Fibroblast of peridontal ligament (primary cell): ENCODE measurements at regions not wholly inside any gene's neighbourhood (a gene's known extent, or its start where the extent isn't known, plus 50 kb on each side); places are given as distances from the start of the nearest gene placed in this dataset.

Experiments
- DNase-seq: peaks from one replicate; pipeline ENCODE4 v3.0.0-alpha.2; 2010; ENCODE audit errors: extremely low read depth

DNA sequence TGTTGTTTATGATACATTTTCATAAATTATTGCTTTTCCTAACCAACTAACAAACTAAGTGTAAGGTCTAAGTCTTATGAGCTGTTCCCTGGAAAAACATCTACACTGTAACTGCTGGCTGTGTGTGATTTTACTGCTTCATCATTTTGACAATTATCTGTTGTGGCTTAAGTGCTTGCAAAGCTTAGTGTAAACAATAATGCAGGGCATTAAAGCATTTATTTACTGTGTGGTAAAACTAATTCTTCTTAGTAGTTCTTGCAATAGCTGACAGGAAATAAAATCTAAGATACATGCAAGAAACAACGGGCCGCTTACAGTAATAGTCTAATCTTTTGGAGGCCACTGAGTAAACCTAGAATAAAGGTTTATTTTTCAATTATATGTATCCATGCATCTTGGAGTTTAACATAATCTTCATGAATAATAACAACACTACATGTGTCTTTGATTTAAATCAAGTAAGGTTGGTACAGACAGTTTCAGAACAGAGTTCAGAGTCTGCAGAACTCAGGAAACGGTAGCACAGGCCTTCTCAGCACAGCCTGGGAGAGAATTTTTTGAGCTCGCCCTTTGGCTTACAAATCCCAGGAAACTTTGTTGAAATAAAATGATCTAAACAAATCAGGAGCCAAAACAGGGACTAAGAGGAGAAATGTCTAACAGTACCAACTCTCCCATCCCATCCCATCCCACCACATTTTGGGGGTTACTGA, 473.1 kb downstream of the NR2F1-AS1 start:
- peak; percentile 16 for DNase-seq

DNA sequence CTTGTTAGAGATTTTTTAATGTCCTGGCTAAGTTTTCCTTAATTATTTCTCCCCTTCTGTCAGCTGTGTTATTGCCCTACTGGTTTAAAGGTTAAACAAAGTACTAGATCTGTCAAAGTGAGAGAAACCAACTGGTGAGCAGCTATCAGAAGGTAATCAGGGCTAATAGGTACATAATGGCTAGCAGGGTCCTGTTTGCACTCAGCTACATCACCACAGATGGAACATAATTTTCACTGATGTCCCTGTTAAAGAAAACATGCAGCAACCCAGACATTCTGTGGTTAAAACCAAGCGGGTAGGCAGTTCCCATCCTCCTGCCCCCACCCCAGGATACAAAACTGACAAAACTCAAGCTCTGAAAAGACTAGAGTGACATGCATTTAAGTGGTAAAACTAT, 473.9 kb downstream of the NR2F1-AS1 start:
- no peak for DNase-seq

DNA sequence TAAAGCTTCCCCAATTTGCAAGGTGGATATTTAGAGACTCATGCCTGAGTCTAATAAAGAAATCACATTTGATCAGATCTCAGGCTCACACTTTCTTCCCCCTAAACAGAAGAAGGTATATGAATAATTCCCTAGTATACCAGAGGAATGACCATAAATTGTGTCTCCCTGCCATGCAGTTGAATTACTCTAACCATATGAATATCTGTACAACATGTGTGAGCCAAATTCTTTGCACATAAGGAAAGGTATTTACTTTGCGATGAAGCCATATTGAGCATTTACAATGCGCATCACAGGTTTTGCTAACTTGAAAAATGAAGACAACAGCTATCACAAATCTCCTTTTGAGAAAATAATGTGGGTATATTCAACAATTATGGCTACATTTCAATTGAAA, 479.4 kb downstream of the NR2F1-AS1 start:
- no peak for DNase-seq

DNA sequence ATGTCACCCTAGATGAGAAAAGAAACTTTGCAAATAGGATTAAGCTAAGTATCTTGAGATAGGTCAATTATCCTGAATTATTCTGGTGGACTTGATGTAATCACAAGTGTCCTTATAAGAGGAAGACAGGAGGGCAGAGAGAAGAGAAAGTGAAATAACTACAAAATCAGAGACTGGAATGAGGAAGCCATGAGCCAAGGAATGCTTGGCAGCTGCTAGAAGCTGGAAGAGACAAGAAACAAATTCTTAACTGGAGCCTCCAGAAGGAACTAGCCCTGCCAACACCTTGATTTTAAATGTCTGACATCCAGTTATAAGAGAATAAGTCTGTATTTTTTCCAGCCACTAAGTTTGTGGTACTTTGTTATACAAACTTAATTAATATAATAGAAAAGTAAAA, 480.0 kb downstream of the NR2F1-AS1 start:
- DNase-seq = peak; percentile 34

DNA sequence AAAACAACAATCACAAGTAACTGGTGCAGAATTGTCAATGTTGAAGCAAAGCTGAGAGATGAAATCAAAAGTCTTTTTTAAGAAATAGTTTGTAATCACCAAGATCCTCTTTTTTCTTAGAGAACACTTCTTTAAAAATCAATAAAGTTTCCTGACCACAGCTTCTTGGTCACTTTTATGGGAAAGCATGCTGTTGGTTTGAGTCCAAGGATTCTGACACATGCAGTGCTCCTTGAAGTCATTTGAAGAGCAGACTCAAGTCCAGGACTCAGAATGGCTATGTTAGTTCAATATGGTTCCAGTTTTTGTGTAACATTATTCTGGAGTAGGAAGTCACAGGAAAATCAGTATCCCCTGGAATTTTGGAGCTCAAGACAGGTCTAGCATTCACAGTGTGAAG, 480.6 kb downstream of the NR2F1-AS1 start:
- DNase-seq = peak; percentile 69

DNA sequence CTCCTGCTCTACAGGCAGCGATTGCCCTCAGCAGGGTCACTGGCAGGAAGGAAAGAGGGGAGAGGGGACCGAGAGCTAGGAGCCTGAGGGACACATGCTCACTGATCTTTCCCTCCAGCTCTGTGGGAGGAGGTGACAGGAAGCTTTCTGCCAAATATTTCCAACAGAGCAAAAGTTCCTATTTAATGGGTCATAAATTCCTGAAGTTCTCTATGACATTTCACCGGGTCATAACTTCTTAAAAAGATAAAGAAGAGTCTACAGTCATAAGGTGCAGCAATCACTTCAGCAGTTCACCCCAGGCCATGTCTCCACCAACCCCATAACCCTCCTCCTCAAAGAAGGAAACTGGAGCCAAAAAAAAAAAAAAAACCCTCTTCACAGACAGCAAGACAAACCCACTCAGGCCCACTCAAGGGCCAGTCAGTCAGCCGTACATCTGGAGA, 481.1 kb downstream of the NR2F1-AS1 start:
- DNase-seq = no peak

DNA sequence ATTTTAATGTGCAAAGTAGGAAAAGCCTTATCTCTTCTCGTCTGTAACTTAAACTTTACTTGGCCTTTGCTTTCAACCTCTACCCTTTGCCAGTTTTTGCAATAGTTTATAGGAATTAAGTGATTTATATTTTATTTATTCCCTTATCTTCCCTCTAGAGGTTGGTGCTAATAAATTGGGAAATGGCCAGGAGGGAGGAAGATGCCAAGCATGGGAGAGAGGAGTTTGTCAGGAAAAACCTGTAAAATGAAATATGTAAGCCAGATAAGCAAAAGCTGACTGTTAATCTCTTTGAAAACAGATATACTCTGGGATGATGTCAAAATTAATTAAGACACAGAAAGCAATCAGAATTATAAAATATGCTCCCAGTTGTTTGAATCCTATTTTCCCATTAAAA, 484.5 kb downstream of the NR2F1-AS1 start:
- no peak for DNase-seq

DNA sequence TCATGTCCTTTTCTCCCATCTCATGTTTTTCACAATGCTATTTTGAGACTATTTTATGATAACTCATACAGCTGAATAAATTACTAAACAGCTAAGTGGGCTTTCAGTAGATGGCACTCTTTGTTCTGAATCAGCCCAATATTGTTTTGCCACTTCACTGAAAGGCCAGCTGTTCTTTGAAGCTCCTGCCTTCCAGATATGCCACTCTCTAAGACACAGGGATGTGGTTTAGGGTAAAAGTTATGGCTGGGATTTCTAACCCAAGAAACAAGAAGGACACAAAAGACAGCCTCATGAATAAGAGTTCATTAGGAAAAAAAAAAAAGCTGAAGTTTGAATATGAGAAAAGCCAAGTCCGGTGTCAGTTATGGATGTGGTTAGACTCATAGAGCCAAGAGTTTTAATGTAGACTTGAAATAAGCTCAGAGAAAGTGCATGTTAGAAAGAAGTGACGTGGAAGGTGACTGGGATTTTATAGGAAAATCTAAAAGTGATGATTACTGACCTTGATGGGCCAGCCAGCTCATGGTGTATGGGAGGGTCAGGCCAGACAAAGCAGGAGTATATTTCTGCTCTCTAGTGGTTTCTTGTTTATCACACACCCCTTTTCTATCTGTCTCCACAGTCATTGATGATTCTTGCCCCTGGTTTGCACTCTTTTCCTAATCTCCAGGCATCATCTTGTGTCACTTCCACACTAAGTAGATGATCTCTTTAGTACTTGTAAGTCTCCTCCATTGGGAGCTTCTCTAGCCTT, 488.5 kb downstream of the NR2F1-AS1 start:
- peak; percentile 73 for DNase-seq

DNA sequence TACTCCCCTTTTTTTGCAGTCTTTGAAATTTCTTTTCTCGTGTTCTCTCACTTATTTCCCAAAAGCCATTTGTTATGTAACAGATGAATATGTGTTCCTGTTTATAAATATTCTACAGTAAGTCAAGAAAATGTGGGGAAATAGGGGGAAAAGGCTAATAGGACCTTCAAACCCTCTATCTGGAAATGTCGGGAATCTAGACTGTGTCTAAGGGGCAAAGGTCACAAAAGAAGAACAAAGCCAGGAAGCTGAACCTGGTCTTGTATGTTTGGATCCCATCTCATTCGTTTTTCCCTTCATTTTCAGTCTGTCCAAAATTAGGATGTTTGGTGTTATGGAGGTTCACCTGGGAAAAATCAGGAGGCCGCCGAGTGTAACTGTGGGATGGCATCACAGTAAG, 490.3 kb downstream of the NR2F1-AS1 start:
- no peak for DNase-seq

DNA sequence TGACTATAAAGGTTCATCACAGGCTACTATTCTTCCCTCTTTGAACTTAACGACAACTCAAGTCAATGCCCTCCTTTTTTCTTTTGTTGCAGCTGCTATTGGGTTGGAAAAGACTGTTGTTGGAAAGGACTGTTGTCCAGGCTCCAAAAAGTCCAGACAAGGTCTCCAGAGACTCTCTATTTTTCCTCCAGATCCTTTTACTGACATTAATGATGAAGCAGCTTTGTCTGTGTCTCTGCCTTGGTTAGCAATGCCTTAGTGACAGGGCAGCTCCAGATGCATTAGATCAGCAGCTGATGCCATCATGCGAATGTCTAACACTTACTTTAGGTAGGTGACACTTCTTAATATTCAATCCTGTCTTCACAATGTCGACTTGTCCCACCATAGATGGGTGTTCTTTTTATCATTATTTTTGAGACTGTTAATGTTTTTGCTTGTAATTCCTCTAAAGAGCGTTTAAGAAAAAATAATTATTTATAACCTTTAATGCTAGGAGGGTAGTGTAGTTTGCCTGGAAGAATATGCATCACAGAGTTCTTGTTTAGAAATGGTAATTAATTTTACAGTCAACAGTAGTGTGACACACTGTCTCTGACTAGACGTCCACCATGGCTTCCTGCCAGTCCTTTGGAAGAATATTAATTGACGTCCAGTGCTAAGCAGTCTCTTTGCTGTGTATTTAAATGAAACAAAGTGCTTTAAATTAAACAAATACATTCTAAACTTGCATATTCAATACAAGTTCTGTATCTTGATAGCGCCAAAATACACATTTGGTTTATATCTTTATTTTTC, 492.2 kb downstream of the NR2F1-AS1 start:
- DNase-seq = no peak

DNA sequence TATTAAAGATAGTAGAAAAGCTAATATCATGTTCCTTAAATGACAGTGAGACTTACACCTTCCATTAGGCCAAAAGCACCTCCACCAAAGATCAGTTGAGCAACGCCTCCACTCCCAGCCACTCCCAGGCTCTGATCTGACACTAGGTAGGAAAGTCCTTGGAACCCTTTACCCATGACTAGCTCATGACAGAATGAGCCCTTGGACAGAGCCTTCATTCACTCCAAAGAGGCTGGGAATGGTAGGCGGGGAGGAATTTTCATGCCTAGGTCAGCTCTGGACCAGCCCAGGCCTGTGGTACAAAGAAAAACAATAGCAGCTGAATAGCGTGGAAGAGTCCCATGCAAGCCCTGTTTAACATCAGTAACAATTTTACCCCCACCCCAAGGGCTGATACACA, 493.7 kb downstream of the NR2F1-AS1 start:
- no peak for DNase-seq

DNA sequence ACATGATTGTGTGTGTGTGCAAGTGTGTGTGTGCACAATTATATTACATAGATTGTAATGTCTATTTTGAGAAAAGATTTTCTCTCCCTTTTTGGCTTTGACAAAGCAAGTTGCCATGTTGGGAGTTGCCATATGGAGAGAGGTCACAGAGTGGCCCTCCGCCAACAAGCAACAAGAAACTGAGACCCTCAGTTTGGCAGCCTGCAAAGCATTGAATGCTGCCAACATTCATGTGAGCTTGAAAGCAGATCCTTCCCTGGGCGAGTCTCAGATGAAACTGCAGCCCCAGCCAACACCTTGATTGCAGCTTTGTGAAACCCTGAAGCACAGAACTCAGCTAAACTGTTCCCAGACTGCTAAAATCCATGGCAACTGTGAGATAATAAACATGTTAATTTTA, 498.0 kb downstream of the NR2F1-AS1 start:
- DNase-seq = no peak

DNA sequence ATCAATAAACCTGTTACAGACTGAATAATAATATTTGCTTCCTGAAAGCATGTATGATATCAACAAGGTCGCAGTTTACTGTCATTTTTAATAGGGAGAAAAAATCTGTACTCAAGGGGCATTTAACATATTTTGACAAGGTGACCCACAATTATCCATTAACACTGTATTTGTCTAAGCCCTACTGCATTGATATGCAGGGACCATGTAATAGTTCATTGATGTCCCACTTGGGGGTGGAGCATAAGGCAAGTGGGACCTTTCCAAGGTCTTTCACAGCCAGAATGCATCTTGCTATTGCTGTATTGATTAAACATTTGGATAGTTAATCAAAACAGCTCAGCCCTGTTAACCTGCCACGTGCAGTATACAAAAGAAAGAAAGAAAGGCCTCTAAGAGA, 502.0 kb downstream of the NR2F1-AS1 start:
- DNase-seq = no peak

DNA sequence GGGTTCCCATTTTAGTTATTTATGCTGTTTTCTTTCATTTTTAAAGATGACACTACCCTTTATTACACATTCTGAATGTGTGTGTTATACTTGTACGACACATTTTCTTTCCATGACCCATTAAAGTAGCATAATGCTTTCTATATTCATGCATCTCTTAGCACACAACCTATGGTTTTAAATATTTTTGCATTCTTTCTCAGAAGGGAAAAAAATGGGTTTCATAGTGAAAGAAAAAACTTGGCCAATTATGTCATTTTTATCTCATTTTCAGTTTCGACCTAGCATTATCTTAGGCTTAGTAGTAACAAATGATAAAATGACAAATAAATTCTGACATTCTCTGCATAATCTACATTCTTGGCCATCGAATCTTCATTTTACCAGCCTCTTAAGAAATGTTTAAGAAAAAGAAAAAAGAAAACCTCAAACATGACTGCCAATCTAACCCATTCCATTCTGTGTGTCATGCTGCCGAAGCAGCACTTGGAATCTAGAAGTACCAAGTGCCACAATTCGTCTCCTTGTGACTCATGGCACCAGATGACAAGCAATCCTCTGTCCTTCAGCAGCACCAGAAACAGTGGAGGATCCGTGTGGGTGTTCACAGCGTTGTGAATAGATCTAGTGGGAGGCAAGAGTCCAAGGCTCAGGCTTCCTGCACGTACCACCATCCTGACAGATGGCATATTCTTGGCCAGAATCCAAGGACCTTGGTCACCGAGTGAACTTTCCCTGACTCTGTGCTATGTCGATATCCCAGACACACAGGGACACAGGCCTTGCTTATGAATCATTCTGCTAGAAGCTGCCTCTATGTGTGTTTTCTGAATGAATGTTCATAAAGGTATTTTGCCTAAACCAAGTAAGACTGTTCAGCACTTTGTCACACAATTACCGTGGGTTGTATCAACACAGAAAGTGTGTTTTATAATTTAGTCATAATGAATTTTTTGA, 502.7 kb downstream of the NR2F1-AS1 start:
- DNase-seq = peak; percentile 73

DNA sequence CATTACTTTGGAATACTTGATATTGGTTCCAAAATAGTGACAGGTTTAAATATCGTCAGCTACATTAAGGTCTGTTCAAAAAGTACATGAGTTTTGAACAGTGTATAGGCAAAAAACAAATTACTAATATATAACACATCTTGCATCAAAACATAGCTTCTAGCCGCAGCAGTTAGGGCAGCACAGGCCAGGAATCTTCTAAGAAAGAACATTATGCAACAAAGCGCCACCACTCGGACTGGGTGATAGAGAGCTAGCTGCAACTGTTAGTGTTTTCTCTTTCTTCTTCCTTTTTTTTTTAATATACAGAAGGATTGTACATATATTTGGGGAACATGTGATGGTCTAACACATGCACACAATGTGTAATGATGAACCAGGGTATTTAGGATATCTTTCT, 504.5 kb downstream of the NR2F1-AS1 start:
- DNase-seq = no peak

DNA sequence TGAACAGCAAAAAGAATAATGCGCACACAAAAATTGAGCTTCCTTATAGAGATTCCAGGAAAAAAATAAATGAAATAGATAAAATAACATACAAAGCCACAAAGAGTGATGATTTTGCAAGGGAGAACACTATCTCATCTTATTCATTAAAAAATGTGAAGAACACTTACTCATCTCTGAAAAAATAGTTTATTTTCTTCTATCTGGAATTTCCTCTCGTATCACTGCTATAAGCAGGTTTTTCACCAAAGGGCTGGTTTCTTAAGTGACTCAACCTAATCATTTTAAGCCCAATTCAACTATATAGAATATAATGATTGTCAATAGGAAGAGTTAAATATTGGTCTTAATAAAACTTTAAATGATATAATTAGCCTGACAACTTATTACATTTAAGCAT, 504.9 kb downstream of the NR2F1-AS1 start:
- no peak for DNase-seq

DNA sequence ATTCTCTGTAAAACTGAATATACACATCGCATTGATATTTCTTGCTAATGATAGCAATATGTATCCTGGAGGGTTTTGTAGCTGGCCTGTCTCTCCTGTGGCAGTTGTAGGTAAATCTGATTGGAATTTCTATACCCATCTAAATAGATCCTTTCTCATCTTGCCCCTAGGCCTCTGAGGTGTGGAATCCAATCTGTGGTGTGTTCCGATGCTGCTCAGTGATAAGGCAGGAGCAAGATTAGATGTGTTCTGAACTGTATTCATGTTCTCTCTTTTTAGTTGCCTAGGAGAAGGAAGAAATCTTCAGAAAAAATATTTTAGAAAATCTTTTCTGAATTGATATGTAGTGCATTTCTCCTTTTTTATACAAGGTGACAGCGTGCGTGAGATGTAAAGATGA, 507.5 kb downstream of the NR2F1-AS1 start:
- no peak for DNase-seq

DNA sequence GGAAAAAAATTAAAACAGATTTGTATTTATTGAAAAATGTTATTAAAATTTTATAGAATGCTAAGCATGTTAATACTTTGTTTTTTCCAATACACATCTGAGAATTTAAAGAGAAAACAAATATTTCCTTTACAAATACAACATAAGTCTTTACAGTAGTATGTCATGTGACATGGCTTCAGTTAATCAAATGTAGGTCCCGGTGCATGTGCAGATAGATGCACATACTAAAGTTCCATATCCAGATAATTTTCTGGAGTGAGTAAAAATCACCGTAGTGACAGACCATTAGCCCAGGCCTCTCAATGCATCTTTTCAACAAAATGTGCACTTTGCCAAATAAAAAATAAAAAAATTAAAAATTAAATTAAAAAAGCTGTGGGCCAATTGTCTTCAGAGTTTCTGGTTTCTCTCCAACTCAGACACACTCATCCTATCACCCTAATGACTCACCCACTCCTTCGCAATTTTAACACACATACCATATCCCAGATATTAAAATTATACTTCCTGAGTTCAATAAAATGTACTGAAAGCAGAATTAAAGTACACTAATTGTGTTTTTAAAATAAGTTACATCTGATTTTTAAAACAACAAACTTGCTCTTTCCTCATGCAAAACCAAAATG, 508.1 kb downstream of the NR2F1-AS1 start:
- DNase-seq = peak; percentile 37

DNA sequence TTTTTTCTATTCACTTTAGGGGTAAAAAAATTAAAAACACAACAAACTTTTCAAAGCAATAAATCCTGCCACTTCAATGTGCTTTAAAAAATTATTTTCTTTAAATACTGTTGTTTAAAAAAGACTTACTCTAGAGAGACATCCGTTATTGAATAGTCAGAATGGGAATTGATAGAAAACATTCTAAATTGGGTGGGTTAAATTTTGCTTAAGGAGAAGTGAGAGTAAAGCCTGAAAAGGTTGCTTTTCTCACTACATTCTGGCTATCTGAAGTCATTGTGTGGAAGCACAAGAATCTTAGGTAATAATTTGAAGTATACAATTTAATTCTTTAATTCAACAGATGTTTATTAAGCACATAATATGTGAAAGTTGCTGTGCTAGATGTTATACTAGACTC, 509.3 kb downstream of the NR2F1-AS1 start:
- DNase-seq = no peak

DNA sequence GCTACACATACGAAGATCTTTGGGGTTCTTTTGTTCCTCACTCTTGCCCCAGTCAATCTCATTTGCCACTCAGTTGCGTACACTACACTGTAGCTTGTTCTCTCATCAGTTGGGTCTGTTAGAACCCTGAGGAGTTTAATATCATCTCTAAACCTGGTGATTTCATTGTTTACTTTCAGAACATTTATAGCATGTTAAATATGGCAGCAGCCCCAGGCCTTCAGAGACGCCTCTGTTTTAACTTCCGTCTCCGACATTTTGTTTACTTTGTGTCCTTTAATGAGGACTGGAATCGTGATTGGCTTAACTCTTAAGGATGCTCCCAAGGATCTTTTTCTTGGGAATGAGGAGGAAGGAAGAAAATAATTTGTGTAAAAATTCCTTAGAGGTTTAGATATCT, 510.1 kb downstream of the NR2F1-AS1 start:
- DNase-seq = no peak

DNA sequence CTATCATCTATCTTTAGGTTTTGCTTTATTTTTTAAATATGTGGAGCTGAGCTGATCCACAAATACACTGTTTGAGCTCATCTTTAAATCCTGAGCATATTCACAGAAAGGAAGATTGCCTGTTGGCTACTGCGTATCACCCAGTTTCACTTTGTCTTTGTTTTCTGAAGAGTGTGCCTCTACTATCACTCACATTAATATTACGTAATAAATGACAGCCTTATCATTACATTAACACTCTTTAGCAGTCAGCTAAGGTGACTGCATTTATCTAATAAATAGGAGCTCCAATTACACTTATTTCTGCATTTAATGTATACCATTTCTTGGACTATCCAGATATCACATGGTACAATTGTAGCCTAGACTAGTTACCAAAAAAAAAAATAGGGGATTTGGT, 511.7 kb downstream of the NR2F1-AS1 start:
- no peak for DNase-seq
